Left ventricle myocardium inferior (tissue), 1 donor: ENCODE measurements at regions not wholly inside any gene's neighbourhood (a gene's known extent, or its start where the extent isn't known, plus 50 kb on each side); places are given as distances from the start of the nearest gene placed in this dataset.

ENCODE experiments used
- DNase-seq: peaks from one replicate; pipeline ENCODE4 v3.0.0-alpha.2; 2020
- H3K27ac ChIP-seq: fragments of 200-600 bp; replicated peaks from 2 replicates; pipeline ENCODE4 v1.8.0; 2021
- H3K27me3 ChIP-seq: fragments of 200-600 bp; 2 replicates; pipeline ENCODE4 v1.8.0; 2021; ENCODE audit warnings: low read depth
- H3K36me3 ChIP-seq: fragments of 200-600 bp; 2 replicates; pipeline ENCODE4 v1.8.0; 2021
- H3K4me1 ChIP-seq: fragments of 200-600 bp; 2 replicates; pipeline ENCODE4 v1.8.0; 2021
- H3K4me3 ChIP-seq: fragments of 200-600 bp; 2 replicates; pipeline ENCODE4 v1.8.0; 2021; ENCODE audit warnings: mild to moderate bottlenecking, moderate library complexity
- H3K9me3 ChIP-seq: fragments of 200-600 bp; replicated peaks from 2 replicates; pipeline ENCODE4 v1.8.0; 2021
- intact Hi-C: fragments of 100-400 bp; cut with micrococcal nuclease; formaldehyde crosslinking; loops from one replicate; pipeline ENCODE4 v1.11.0; 2022
- TF ChIP-seq, protein P1 (sequence below): fragments of 200-600 bp; IDR thresholded peaks from 2 replicates; pipeline ENCODE4 v1.8.0; 2021; ENCODE audit warnings: antibody characterized with exemption, mild to moderate bottlenecking, borderline replicate concordance
- donor health status: DM: no; HTN: yes; CAD: no; lungs with severe emphysema.

DNA sequence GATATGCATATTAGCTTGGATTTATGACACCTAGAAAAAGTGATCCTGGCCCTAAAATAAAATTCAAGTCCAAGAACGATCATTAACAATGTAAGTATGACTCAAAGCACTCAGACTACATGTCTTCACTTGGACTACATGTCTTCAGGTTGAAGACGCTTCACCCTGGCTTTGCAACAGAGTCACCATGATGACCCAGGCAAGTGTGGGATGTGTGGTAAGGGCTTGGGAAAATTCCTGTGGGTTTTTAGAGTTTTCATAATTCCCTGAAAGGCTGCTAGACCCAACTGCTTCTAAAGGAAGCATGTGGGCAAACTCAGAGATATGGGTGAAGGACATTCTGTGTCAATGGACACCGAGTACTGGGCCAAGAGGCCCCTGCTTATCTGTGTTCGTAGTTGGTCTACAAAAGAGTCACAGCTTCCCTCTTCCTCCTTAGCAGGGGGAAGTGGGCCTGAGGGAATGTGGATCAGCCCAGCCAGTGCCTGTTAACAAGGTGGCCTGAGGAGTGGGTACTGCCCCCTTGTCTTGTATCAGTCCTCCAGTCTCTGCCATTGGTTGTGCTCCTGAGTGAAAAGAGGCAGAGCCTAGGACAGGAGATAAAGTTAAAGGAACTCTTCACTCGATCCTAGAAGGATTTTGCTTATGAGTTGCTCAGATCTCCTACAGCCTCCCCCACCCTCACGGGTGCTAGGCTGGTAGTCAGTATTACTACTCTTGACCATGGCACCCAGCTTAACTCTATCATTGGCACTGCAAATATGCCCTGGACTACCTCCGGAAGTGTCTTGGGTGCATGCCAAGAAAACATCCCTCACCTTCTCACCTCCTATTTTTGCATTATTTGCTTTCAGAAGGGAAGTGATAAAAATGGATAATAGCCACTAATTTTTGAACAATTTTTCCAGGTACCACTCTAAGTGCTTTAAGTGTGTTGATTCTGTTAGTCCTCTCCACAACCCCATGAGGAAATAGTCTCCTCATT lies 406.3 kb downstream of the COG6 start:
- H3K9me3 ChIP-seq, result no peaks in the 10 kb centered on the region
- no peak overlapping the region for H3K27ac ChIP-seq
- no peak for DNase-seq
- peaks cover 6% of the 10 kb centered on the region for H3K4me1 ChIP-seq
- H3K27me3 ChIP-seq, result no peaks in the 10 kb centered on the region
- TF ChIP-seq, protein P1, sequence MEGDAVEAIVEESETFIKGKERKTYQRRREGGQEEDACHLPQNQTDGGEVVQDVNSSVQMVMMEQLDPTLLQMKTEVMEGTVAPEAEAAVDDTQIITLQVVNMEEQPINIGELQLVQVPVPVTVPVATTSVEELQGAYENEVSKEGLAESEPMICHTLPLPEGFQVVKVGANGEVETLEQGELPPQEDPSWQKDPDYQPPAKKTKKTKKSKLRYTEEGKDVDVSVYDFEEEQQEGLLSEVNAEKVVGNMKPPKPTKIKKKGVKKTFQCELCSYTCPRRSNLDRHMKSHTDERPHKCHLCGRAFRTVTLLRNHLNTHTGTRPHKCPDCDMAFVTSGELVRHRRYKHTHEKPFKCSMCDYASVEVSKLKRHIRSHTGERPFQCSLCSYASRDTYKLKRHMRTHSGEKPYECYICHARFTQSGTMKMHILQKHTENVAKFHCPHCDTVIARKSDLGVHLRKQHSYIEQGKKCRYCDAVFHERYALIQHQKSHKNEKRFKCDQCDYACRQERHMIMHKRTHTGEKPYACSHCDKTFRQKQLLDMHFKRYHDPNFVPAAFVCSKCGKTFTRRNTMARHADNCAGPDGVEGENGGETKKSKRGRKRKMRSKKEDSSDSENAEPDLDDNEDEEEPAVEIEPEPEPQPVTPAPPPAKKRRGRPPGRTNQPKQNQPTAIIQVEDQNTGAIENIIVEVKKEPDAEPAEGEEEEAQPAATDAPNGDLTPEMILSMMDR, result no peak
- H3K4me3 ChIP-seq, result no peak overlapping the region
- H3K36me3 ChIP-seq, result no peaks in the 10 kb centered on the region
- intact Hi-C loops, result no loop called here

DNA sequence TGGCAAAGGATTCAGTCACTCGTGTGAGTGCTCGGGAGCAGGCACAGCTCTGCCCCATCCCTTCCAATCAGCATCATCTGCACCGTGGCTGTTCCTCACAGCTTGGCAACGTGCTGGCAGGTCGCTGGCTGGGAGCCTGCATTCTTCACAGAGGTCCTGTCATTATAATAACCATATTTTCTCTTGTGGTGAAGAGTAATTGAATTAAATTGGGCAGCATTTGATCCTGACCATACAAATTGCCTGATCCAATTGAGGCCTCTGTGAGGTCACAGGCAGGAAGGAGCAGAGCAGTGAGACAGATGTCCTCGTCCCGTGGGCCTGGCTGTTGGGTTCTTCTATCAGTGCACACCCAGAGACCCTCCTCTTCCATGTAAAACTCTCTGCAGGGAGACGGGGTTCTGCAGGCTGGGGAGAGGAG lies 407.8 kb downstream of the COG6 start:
- Histone ChIP-seq H3K4me3 (no peak overlapping the region), H3K36me3 (no peaks in the 10 kb centered on the region), H3K27me3 (no peaks in the 10 kb centered on the region), H3K9me3 (no peaks in the 10 kb centered on the region), H3K27ac (no peak overlapping the region), H3K4me1 (peaks cover 6% of the 10 kb centered on the region)
- TF ChIP-seq, protein P1, result no peak
- DNase-seq, result peak; percentile 17
- intact Hi-C loops, result no loop called here

- peaks cover 6% of the 10 kb centered on the region for H3K4me1 ChIP-seq
- H3K27me3 ChIP-seq, result no peaks in the 10 kb centered on the region
- no peaks in the 10 kb centered on the region for H3K9me3 ChIP-seq
- H3K4me3 ChIP-seq, result no peak overlapping the region
- DNase-seq, result no peak
- H3K36me3 ChIP-seq, result no peaks in the 10 kb centered on the region
- no peak overlapping the region for H3K27ac ChIP-seq
- intact Hi-C loops, result no loop called here
- TF ChIP-seq, protein P1, result no peak
These were observed 408.2 kb downstream of the COG6 start for GRCh38 chr13:40063703-40064102.

GRCh38 chr13:40064154-40065097 lies 409.0 kb downstream of the COG6 start:
- Histone ChIP-seq H3K4me1 (peaks cover 8% of the 10 kb centered on the region), H3K27ac (no peak overlapping the region), H3K9me3 (no peaks in the 10 kb centered on the region), H3K4me3 (no peak overlapping the region), H3K36me3 (no peaks in the 10 kb centered on the region), H3K27me3 (no peaks in the 10 kb centered on the region)
- DNase-seq, result no peak
- intact Hi-C loops, result loop anchor here (5.0 kb wide), 1 partner anchor 618 kb away; no protein-coding TSS in a partner anchor
- TF ChIP-seq, protein P1, result no peak

DNA sequence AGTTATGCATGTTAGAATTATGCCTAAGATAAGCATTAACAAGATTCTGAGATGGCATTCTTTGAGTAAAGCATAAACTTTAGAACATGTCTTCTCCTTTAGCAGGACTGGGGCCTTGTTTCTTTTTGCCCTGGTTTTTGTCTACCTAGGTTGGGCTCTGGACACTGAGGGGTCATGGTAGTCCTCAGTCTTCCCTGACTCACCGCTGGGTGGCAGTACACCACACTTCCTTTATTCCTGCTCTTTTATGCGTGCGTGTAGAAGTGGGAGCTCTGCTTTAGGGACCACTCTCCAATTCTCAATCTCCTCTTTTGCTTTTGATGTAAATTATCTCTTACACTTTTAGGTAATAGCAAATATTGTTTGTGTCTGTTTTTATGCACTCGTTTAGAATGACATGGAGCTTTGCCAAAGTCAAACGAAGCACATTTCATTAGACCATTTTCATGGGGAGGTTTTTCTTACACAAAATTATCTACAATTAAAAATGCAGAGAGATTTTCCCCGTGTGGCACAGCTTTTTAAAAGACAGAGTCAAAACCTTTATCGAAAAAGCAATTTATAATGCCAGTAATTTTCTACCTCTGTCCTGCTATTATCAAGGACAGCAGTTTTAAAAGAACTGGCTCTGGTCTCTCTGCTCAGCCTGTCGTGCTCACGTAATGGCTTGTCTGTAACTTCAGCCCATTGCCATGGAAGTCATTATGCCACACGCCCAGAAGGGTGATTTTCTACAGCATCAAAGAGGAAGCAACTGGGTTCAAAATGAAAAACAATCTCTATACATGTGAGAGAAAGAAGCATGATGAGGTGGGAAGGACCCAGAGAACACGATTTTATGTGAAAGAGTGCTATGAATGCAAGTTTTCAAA lies 413.9 kb downstream of the COG6 start:
- Histone ChIP-seq H3K9me3 (no peaks in the 10 kb centered on the region), H3K27ac (peak overlapping the region; percentile 33), H3K4me1 (peaks cover 7% of the 10 kb centered on the region), H3K36me3 (no peaks in the 10 kb centered on the region), H3K27me3 (no peaks in the 10 kb centered on the region), H3K4me3 (peak overlapping the region; percentile 7)
- TF ChIP-seq, protein P1, result peak; percentile 93
- intact Hi-C loops, result loop anchor here (5.0 kb wide), 1 partner anchor 613 kb away; no protein-coding TSS in a partner anchor
- DNase-seq, result peak; percentile 80
